ENCODE measurements at regions not wholly inside any gene's neighbourhood (a gene's known extent, or its start where the extent isn't known, plus 50 kb on each side); places are given as distances from the start of the nearest gene placed in this dataset.

- TF ChIP-seq CTCF (IDR thresholded peaks at IDR 0.05) (no peak), POLR2A (IDR thresholded peaks at IDR 0.05) (no peak)
These were observed 1018.4 kb upstream of the PCDH20 start for GRCh38 chr13:62434081-62434480.
